ENCODE measurements at regions not wholly inside any gene's neighbourhood (a gene's known extent, or its start where the extent isn't known, plus 50 kb on each side); places are given as distances from the start of the nearest gene placed in this dataset.
"Not testable (repeated sequence)": the region's sequence is repeated elsewhere in the genome, so short reads cannot be mapped to it uniquely, and the experiment has no call there.

DNA sequence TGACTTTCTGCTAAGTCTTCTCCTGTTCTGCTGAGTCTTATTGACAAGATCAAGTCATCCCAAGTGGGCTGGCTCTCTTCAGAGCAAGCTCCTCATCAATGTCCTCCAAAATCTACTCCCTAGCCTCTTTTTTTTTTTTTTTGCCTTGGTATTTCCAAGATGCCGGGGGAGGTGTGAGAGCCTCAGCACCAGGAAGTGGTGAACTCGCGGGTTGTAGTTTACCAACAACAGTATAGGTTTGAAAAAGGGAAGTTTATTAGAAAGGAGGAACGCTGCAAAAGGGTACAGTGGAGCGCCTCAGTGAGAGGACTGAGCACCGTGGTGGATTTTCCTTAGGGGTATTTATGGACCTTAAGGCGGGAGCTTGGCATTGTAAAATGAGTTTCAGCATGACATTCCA lies 94.3 kb upstream of the SGO1 start (continued):
- TF ChIP-seq, protein P1, sequence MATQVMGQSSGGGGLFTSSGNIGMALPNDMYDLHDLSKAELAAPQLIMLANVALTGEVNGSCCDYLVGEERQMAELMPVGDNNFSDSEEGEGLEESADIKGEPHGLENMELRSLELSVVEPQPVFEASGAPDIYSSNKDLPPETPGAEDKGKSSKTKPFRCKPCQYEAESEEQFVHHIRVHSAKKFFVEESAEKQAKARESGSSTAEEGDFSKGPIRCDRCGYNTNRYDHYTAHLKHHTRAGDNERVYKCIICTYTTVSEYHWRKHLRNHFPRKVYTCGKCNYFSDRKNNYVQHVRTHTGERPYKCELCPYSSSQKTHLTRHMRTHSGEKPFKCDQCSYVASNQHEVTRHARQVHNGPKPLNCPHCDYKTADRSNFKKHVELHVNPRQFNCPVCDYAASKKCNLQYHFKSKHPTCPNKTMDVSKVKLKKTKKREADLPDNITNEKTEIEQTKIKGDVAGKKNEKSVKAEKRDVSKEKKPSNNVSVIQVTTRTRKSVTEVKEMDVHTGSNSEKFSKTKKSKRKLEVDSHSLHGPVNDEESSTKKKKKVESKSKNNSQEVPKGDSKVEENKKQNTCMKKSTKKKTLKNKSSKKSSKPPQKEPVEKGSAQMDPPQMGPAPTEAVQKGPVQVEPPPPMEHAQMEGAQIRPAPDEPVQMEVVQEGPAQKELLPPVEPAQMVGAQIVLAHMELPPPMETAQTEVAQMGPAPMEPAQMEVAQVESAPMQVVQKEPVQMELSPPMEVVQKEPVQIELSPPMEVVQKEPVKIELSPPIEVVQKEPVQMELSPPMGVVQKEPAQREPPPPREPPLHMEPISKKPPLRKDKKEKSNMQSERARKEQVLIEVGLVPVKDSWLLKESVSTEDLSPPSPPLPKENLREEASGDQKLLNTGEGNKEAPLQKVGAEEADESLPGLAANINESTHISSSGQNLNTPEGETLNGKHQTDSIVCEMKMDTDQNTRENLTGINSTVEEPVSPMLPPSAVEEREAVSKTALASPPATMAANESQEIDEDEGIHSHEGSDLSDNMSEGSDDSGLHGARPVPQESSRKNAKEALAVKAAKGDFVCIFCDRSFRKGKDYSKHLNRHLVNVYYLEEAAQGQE (IDR thresholded peaks at IDR 0.05; ENCODE audit: unreplicated experiment) = no peak
- TF ChIP-seq JUNB (IDR thresholded peaks at IDR 0.05; ENCODE audit: unreplicated experiment) (no peak), EZH2 (IDR thresholded peaks at IDR 0.05; ENCODE audit: low read depth, unreplicated experiment) (no peak)

DNA sequence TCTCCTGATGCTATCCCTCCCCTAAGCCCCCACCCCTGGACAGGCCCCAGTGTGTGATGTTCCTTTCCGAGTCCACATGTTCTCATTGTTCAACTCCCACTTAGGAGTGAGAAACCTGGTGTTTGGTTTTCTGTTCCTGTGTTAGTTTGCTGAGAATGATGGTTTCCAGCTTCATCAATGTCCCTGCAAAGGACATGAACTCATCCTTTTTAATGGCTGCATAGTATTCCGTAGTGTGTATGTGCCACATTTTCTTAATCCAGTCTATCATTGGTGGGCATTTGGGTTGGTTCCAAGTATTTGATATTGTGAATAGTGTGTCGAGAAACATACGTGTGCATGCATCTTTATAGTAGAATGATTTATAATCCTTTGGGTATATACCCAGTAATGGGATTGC lies 80.0 kb upstream of the SGO1 start:
- H3K27me3 ChIP-seq (ENCODE audit: insufficient read depth); H3K4me1 Mint-ChIP-seq; H3K4me2 ChIP-seq; H3K27ac ChIP-seq (ENCODE audit: low read depth); H3K27ac Mint-ChIP-seq; H3K9me2 ChIP-seq (ENCODE audit: insufficient read depth); H2AFZ ChIP-seq; H3F3A ChIP-seq (replicated peaks; ENCODE audit: low read depth); H3K36me3 ChIP-seq (ENCODE audit: insufficient read depth); H3K4me3 ChIP-seq; H3K4me1 ChIP-seq (ENCODE audit: insufficient read depth); H4K20me1 ChIP-seq (replicated peaks; ENCODE audit: insufficient read depth); ATAC-seq; DNase-seq (ENCODE audit: low spot score); H3K27me3 Mint-ChIP-seq (ENCODE audit: insufficient read depth, low read depth, poor library complexity); H3K4me3 Mint-ChIP-seq; H3K79me2 ChIP-seq (replicated peaks; ENCODE audit: insufficient read depth): not testable (repeated sequence)
- peaks cover 45% of the 10 kb centered on the region for H3K36me3 Mint-ChIP-seq (ENCODE audit: low read depth)
- H3K9me3 Mint-ChIP-seq = peaks cover 48% of the 10 kb centered on the region

DNA sequence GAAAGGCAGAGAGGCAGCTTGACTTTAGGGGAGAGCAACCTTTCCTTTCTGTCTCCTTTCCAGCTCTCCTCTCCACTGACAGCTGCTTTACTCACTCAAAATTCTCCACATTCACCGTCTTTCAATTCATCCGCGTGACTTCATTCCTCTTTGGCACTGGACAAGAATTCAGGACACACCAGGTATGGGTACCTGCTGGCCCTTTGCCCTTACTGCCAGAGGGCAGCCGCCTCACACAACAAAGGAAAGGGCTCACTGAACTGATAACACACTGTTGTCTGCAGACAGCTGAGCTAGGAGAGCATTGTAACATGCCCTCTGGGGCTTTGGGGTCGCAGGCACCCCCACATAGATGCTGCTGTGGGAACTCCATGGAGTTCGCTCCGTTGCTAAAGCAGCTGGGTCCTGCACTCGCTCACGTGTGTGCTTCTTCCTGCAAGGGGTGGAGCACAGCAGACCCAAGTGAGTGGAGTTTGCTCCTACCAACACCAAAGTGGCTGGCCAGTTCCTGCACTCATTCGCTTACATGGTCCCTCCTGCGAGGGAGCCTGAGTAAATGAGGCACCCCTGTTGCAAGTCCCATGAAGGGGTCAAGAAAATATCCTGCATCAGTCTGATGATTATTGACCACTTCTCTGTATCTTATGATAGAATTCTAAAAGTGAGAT lies 79.0 kb upstream of the SGO1 start:
- H3K27ac Mint-ChIP-seq = no peak overlapping the region; the same call in 1 of the 2 replicates

DNA sequence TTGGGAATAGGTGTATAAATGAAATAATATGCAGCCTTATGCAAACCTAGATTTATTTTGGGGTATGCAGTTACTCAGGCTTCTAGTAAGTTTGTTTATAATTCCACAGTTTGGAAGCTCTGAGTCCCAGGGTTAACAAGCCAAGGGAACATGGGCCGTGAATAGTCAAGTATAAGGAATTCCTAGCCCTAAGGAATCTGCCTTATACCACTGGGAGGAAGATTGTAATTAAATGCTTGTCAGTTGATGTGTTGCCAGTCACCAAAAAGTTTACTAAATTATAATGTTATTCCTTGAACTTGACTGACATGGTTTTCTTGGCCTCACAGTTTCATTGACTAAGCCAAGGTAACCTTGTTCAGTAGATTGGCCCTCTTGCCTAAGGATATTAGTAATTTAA lies 72.4 kb upstream of the SGO1 start:
- H3K36me3 ChIP-seq (ENCODE audit: insufficient read depth) = no peaks in the 10 kb centered on the region
- H3F3A ChIP-seq (replicated peaks; ENCODE audit: low read depth) = no peaks in the 10 kb centered on the region
- H3K79me2 ChIP-seq (replicated peaks; ENCODE audit: insufficient read depth) = no peaks in the 10 kb centered on the region
- H3K27ac ChIP-seq (ENCODE audit: low read depth) = no peak overlapping the region
- ATAC-seq = no peak
- H3K4me3 ChIP-seq = no peak overlapping the region
- no peak overlapping the region for H3K4me3 Mint-ChIP-seq
- DNase-seq (ENCODE audit: low spot score) = no peak
- no peaks in the 10 kb centered on the region for H4K20me1 ChIP-seq (replicated peaks; ENCODE audit: insufficient read depth)
- no peak overlapping the region for H3K4me2 ChIP-seq
- H3K27me3 Mint-ChIP-seq (ENCODE audit: insufficient read depth, low read depth, poor library complexity) = peaks cover 2% of the 10 kb centered on the region
- no peaks in the 10 kb centered on the region; the same call in 1 of the 3 replicates for H3K4me1 Mint-ChIP-seq
- H2AFZ ChIP-seq = no peak overlapping the region
- no peak overlapping the region for H3K27ac Mint-ChIP-seq
- H3K27me3 ChIP-seq (ENCODE audit: insufficient read depth) = no peaks in the 10 kb centered on the region
- peaks cover 4% of the 10 kb centered on the region; the same call in 1 of the 3 replicates for H3K36me3 Mint-ChIP-seq (ENCODE audit: low read depth)
- H3K9me2 ChIP-seq (ENCODE audit: insufficient read depth) = no peaks in the 10 kb centered on the region
- H3K9me3 Mint-ChIP-seq = no peaks in the 10 kb centered on the region; the same call in 1 of the 3 replicates
- H3K4me1 ChIP-seq (ENCODE audit: insufficient read depth) = no peaks in the 10 kb centered on the region
- TF ChIP-seq JUNB (IDR thresholded peaks at IDR 0.05; ENCODE audit: unreplicated experiment) = no peak
- TF ChIP-seq ZNF114 (CRISPR knock-in tag; IDR thresholded peaks at IDR 0.05) = no peak
- TF ChIP-seq, protein P1 (IDR thresholded peaks at IDR 0.05; ENCODE audit: unreplicated experiment) = no peak
- no peak for TF ChIP-seq EZH2 (IDR thresholded peaks at IDR 0.05; ENCODE audit: low read depth, unreplicated experiment)
- TF ChIP-seq, protein P2, sequence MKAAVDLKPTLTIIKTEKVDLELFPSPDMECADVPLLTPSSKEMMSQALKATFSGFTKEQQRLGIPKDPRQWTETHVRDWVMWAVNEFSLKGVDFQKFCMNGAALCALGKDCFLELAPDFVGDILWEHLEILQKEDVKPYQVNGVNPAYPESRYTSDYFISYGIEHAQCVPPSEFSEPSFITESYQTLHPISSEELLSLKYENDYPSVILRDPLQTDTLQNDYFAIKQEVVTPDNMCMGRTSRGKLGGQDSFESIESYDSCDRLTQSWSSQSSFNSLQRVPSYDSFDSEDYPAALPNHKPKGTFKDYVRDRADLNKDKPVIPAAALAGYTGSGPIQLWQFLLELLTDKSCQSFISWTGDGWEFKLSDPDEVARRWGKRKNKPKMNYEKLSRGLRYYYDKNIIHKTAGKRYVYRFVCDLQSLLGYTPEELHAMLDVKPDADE (IDR thresholded peaks at IDR 0.05) = no peak

More for the DNA sequence above, 79.0 kb upstream of the SGO1 start:
- no peak for DNase-seq (ENCODE audit: low spot score)
- no peak for TF ChIP-seq CREB1 (CRISPR knock-in tag; IDR thresholded peaks at IDR 0.05; ENCODE audit: low read depth)
- no peak for TF ChIP-seq JUNB (IDR thresholded peaks at IDR 0.05; ENCODE audit: unreplicated experiment)
- no peak for TF ChIP-seq ZNF114 (CRISPR knock-in tag; IDR thresholded peaks at IDR 0.05)
- no peaks in the 10 kb centered on the region for H3K4me1 ChIP-seq (ENCODE audit: insufficient read depth)
- Mint-ChIP-seq H3K36me3 (ENCODE audit: low read depth) (peaks cover 37% of the 10 kb centered on the region), H3K9me3 (peaks cover 42% of the 10 kb centered on the region), H3K4me3 (no peak overlapping the region), H3K27me3 (ENCODE audit: insufficient read depth, low read depth, poor library complexity) (no peaks in the 10 kb centered on the region), H3K4me1 (no peaks in the 10 kb centered on the region)
- H3F3A ChIP-seq (replicated peaks; ENCODE audit: low read depth) = no peaks in the 10 kb centered on the region
- H3K27ac ChIP-seq (ENCODE audit: low read depth) = no peak overlapping the region
- H3K36me3 ChIP-seq (ENCODE audit: insufficient read depth) = no peaks in the 10 kb centered on the region
- no peaks in the 10 kb centered on the region for H3K9me2 ChIP-seq (ENCODE audit: insufficient read depth)
- H3K79me2 ChIP-seq (replicated peaks; ENCODE audit: insufficient read depth) = no peaks in the 10 kb centered on the region
- H4K20me1 ChIP-seq (replicated peaks; ENCODE audit: insufficient read depth) = no peaks in the 10 kb centered on the region
- no peak overlapping the region for H3K4me3 ChIP-seq
- H3K4me2 ChIP-seq = no peak overlapping the region
- no peak overlapping the region for H2AFZ ChIP-seq
- H3K27me3 ChIP-seq (ENCODE audit: insufficient read depth) = no peaks in the 10 kb centered on the region
- ATAC-seq = no peak
